Stimulated activated CD4-positive, alpha-beta T cell treated with anti-CD3 and anti-CD28 coated beads, Interleukin-12 subunit alpha, Interleukin-12 subunit beta, amount 100 ng/mL, for 48 hours (primary cell): ENCODE measurements at regions not wholly inside any gene's neighbourhood (a gene's known extent, or its start where the extent isn't known, plus 50 kb on each side); places are given as distances from the start of the nearest gene placed in this dataset.
"Not testable (repeated sequence)": the region's sequence is repeated elsewhere in the genome, so short reads cannot be mapped to it uniquely, and the experiment has no call there.

Source experiments
- DNase-seq, 3 donors: peaks; one replicate each; pipeline ENCODE4 v3.0.0-alpha.2; 2020; ENCODE audit warnings: low read depth in 2 of 3, low spot score in 1 of 3

DNA sequence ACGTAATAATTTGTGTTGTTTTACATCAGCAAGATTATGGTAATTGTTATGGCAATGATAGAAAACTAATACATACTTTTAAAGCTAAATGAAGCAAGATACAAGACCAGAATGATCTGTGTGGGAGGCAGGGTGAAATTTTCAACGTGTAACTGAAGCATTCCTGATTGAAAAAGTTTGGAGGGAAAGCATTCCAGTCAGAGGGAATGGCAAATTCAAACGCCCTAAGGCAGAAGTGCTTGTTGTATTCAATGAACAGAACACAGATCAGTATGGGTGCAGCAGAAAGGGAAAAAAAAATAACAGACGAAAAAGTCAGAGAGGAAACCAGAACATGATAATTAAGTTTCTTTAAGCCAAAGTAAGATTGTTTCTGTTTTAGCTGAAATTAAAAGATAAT, 928.5 kb upstream of the SLITRK1 start:
- no peak for DNase-seq

DNA sequence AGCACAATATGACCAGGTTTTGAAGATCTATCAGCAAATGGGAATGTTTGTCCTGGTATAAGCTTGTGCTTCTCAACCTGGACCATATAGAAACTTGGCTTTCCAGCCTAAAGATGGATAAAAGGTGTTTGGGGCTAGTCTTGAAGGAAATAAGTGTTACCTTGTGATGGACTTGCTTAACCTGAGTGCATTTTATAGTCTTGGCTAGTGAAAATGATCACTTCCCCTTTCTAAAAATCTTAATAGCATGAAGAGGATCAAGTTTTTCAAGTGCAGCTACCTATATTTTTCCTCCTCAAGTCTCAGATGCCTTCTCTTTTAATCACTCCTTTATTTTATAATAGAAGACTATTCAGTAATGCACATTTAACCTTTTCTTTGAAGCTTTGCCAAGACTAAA, 919.8 kb upstream of the SLITRK1 start:
- no peak for DNase-seq

DNA sequence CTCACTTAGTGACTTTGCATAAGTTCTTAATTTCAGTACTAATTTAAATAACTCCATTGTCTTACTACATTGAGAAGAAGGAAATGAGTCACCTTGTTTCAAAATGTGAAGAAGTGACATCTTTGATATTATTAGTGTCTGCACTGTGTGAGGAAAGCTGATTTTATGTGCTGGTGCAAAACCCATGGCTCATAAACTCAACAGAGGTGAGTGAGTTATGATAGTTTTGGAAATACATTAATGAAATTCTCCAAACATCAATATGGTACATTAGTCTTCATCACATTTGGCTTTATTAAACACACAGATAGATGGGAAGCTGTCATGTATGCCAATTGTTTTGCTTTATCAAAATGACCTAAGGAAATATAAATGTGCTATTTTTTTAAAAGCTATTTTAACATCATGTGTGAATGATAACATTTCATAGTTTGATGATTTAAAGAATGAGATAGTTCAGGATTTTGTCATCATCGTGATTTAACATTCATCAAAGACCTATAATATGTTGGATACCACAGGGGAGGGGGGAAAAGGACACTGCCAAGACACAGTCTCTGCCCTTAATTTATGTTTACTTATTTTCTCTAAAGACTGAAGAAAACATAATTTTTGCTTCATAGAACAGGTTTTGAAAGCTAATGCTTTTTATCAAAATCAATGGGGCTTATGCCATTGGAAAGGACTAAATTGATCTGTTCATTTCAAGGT, 902.3 kb upstream of the SLITRK1 start:
- DNase-seq = no peak

DNA sequence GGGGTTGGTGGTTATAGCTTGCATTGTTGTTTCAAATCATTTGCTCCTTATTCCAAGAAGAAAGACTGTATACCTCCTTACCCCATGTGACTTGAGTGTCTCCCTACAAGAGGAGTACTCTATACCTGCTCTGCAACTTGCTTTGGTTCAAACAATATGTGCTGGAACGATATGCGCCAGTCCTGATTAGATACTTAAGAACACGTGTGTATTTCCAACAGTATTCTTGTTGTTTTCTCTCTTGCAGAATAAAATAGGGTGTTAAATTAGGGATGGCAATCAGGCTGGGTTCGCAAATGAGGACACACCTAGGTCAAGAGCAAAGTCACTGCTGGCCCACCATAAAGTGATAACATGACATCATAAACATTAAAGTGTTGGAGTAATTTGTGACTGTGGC, 895.0 kb upstream of the SLITRK1 start:
- DNase-seq = no peak

DNA sequence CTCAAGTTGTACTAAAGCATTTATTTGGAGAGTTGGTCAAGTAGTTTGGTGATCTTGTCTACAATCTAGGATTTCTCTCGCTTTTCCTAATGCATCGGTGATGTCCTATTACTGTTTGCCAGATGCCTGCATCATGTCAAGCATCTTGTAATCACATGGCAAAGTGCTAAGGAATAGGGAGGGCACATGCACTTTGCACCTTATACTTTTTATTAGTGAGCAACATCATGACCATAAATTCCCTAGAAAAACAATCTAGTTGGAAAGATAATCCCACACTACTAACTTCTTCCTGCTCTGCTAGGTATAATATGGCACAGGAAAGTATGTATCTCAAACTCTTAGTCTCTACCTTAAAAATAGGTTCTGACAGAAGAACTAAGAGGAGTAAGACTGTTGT, 894.3 kb upstream of the SLITRK1 start:
- no peak for DNase-seq

DNA sequence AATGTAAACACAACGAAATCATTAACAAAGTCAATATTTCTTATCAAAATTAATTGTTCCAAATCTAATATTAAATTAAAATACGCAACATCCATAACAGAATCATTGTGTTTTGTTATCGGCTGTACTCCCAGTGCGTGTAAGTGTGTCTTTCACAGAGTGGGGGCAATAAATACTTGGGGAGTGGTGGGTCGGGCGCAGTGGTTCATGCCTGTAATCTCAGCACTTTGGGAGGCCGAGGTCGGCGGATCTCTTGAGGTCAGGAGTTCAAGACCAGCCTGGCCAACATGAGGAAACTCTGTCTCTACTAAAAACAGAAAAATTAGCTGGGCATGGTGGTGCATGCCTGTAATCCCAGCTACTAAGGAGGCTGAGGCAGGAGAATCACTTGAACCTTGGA, 893.6 kb upstream of the SLITRK1 start:
- not testable (repeated sequence) for DNase-seq

DNA sequence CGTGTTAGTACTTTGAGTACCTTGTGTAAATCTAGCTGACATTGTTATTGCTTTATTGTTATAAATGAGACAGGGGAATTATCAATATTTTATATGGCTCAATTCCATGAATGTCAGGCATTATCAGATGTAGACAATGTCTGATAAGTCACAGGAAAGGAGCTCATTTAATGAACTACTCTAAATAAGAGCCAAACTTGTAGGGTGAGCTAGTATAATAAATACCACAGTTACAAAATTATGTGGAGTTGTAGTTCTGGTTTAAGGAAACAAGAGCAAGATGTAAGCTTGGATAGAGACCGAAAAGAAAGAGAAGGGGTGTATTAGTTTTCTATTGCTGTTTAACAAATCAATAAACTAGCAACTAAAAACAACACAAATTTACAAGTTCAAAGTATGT, 891.8 kb upstream of the SLITRK1 start:
- DNase-seq = no peak

DNA sequence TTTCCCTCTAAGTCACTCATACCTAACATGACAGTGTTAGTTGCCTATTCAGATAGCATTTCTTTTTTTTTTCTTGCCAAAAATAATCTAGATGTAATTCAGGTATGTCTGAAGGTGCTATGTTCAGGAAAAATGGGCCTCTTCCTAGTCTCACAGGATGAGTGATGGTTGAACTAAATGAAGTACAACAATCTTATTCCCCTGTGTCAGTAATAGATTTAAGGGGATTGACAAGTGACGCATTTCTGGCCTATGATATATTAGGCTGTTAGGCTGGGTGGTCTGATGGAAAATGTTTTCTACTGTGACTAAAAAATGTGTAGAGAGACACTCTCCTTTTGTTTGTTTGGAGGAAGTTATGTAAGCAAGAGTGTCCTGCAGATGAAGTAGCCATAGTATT, 878.7 kb upstream of the SLITRK1 start:
- no peak for DNase-seq

DNA sequence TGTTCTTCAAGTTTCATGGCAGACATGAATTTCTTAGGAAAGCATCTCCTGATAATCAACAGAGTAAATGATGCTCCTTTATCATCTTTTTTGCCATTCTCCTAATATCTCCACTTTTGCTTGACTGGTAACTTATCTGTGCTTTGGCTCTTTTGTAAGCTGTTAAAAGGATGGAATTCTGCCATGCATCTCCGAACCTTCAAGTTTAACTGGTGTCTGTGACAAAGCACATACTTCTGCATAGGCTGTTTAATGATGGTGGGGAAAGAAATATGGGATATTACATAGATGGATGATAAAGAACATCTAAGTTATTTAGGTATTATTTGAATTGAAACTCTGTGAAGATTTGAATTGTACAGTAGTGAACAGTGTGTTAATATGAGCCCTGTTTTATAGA, 866.9 kb upstream of the SLITRK1 start:
- no peak for DNase-seq

DNA sequence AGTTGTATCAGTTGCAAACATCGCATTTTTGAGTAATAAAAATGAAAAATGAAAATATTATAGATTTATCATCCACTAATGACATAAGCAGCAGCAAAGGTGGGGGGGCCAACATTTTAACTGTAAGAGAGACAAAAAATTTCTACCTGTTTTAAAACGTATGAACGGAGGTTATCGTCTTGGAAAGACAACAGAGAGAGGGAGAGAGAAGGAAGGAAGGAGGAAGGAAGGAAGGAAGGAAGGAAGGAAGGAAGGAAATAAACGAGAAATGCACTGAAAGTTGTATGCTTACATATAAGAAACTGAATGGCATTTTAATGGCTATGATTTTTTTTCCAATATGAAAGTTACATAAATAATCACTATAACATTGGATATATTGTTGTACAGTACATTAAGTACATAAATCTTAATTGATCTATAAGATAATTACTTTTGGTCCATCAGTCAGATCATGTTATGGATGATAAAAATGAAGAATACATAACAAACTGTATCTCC, 862.8 kb upstream of the SLITRK1 start:
- no peak for DNase-seq

DNA sequence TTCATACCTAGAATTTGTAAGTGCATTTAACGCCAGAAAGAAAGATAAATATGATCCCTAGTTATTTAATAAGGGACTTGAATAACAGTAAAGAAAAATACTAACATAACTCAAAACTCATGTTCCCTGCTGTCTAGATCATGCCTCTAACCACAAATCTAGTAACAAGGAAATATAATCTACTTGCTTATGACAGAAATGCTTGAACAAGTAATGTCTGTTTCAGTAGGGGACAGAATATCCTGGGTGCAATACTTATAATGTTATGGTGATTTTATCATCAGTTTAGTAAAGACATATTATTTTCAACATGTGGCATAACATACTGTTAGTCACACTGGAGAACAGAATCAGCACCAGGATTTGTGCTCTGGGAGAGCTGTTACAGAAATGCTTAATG, 861.9 kb upstream of the SLITRK1 start:
- DNase-seq = no peak

DNA sequence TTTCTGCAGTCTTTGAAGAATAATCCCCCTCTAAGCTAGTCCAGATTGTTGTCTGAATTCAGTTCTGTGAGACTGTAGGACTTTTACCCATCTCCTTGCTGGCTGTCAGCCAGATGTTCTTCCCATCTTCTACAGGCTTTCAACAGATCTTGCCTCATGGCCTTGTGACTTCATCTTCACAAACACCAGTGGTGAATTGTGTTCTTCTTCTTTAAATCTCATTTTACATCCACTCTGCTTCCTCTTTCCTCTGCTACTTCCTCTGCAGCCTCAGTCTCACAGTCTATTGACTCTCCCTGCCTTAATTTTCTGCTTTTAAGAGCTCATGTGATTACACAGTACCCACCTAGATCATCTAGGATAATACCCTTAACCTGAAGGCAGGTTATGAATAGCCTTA, 859.0 kb upstream of the SLITRK1 start:
- no peak for DNase-seq

DNA sequence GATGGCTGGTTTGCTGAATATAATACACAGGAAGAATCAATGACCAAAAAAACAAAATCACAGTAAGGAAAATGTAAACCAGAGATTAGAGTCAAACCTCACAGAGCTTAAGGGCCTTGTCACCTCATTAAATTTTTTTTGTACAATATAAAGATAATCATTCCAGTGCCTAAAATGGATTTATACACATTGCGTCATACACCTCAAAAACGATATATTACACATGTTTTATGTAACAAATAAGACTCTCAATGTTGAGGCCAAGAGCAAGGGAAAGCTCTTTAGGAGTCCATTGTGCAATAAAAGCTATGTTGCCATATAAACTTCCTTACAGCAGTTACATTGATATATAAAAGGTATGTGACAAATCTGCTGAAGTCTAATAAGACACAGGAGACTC, 856.7 kb upstream of the SLITRK1 start:
- DNase-seq = no peak

DNA sequence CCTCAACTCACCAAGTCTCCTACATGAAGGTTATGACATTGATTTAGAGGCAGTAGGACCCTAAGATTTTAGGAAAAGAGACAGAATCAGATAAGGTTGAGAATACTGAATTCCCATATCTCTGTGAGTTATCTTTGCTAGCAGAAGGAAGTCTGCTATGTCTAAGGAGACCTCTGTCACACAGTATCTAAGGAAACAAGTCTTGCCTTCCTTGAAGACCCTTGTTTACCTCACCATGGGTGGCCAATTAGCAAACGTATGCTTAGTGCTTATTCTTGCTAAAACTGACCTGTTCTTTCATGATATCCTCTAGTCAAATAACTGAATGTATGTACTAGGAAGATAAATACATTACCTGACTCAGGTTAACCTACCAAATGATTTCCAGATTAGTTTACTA, 855.4 kb upstream of the SLITRK1 start:
- no peak for DNase-seq

DNA sequence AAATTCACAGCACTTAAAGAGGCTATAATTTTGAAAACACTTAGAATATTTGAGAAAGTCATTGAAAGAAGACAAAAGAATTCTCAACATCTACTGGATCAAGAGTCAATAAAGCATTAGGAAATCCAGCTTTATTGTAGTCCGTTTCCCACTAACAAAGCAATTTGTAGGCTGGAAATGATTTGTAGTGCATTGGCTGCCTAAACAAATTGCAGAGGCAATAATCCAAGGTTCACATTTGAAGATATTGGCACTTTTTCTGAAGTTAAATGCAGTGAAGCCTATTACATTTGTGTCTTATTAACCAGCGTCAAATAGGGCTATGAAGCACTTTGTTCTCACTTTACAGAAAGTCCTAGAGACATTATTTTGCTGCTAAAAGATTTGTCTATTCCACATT, 848.1 kb upstream of the SLITRK1 start:
- DNase-seq = no peak

DNA sequence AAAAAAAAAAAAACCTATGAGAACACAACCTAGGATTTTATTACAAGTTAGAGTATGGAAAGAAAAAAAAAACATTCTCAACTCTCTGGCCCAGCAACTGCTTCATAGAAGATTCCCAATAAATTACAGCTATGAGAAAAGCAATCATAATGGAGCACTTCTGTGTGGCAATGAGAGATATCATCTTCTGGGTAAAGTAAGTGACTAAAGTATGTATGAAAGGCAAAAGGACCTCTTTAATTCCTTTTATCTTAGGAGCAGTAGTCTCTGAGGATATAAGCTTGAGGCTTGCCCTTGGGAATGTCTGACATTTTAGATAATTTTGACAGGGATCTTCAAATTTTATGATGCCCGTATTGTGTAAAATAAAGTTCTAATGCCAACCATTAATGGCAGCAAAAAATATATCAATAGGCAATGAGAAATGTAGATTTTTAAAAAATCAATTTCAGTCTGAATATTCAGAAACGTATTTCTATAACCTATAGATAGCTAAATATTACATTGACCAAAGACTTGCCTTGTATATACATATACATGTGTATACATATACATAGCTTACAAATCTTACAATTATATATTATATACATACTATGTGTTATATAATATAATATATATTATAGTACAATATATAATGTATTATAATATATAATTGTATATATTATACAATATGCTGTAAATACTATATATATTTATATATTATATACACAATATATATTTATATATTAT, 823.9 kb upstream of the SLITRK1 start:
- DNase-seq = no peak

DNA sequence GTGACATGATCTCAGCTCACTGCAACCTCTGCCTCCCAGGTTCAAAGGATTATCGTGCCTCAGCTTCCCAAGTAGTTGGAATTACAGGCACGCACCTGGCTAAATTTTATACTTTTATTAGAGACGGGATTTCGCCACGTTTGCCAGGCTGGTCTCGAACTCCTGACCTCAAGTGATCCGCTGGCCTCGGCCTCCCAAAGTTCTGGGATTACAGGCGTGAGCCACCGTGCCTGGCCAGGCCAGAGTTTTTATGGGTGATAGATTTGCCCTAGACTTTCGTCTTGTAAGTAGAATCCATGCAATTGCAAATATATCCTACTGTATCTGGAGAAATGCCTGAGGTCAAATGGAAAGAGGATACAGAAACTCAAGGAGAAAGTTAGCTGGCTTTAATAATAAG, 819.9 kb upstream of the SLITRK1 start:
- no peak for DNase-seq

DNA sequence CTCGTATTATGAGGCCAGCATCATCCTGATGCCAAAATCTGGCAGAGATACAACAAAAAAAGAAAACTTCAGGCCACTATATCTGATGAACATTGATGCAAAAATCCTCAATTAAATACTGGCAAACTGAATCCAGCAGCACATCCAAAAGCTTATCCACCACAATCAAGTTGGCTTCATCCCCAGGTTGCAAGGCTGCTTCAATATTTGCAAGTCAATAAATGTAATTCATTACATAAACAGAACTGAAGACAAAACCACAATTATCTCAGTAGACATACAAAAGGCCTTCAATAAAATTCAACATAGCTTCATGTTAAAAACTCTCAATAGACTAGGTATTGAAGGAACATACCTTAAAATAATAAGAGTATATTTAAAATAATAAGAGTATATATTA, 815.3 kb upstream of the SLITRK1 start:
- not testable (repeated sequence) for DNase-seq

DNA sequence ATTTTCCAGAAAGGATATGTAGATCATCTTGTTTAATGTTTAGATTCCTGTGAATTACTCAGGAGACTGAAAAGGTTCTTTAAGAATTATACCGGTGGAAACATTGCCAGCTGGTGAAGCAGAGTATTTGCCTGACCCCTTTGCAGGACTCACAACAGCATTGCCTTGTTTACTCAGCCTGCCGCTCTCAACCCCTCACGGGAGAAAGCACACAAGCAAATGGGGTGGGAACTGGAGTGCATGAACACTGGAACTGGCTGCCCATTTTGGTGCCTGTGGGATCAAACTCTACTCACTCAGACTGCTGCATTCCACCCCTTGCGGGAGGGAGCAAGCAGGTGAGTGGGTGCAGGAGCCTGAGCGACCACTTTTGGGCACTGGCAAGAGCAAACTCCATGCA, 804.7 kb upstream of the SLITRK1 start:
- no peak for DNase-seq

DNA sequence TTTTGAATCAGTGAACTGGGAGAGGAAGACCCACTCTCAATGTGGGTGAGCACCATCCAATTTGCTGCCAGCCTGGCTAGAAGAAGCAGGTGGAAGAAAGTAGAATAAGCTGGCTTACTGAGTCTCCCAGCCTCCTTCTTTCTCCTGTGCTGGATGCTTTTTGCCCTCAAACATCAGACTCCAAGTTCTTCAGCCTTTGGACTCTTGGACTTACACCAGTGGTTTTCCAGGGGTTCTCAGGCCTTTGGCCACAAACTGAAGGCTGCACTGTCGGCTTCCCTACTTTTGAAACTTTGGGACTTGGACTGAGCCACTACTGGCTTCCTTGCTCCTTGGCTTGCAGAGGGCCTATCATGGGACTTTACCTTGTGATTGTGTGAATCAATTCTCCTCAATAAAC, 804.2 kb upstream of the SLITRK1 start:
- DNase-seq = no peak

DNA sequence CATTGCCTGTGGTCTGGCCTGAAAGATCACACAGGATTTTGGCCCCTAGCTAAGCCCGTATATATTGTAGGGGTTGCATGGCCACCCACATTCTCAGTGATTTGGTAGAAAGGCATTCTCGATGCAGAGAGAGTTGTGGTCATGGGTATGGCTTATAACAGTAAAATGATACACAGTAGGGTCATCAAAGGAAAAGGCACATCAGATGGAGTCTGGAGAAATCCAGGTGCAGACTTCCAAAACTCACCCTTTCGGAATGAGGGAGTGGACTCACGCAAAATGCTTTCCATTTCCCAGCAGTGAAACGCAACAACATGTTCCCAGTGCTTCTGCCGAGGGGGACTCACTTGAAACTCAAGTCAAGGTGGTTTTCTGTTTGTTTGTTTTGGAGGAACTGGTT, 802.5 kb upstream of the SLITRK1 start:
- no peak for DNase-seq

DNA sequence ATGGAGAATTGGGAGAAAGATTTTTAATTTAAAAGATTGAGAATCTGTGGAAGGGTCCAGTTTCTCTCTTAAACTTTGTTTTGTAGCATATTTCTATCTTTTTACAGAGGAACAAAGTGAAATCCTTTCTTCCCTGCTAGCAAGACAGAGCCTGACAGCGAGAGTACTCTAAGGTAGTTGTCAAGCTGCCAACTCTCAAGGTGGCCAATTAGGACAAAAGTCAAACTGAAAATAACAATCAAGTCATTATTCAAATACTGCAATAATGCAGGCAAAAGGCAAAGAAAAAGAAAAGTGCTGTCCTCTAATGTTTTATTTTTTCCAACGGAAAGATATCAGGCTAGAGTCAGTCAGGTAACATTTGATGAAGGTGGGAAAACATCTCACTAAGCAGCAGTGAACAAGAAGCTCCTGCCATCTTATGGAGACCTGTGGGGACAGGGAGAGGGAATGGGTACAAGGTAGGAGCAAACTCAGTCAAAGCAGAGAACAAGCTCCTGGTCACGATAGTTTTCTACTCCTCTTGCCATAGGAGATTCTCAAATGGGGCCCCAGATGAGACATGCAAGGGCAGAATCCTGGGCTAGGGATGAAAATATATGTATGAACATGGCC, 801.9 kb upstream of the SLITRK1 start:
- DNase-seq = no peak
